ENCODE measurements at regions not wholly inside any gene's neighbourhood (a gene's known extent, or its start where the extent isn't known, plus 50 kb on each side); places are given as distances from the start of the nearest gene placed in this dataset.

DNA sequence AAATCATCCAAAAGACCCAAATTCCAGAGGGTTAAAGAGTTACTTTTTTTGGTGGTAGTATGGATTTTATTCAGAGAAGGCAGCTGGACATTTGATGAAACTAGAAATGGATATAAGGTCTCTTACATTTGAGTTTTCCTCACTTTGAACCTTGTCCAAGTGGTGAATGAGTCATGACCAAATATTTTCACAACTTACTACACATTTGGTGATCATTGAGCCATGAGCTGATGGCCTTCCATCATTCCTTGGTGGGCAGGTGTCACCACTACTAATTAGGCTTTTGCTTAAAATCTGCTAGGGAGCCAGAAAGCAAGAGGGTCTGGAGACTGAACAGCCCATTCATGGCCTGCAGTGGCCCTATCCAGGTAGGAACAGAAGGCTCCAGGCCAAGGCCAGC is 620.2 kb upstream of the INTU start:
- TF ChIP-seq, protein P1, sequence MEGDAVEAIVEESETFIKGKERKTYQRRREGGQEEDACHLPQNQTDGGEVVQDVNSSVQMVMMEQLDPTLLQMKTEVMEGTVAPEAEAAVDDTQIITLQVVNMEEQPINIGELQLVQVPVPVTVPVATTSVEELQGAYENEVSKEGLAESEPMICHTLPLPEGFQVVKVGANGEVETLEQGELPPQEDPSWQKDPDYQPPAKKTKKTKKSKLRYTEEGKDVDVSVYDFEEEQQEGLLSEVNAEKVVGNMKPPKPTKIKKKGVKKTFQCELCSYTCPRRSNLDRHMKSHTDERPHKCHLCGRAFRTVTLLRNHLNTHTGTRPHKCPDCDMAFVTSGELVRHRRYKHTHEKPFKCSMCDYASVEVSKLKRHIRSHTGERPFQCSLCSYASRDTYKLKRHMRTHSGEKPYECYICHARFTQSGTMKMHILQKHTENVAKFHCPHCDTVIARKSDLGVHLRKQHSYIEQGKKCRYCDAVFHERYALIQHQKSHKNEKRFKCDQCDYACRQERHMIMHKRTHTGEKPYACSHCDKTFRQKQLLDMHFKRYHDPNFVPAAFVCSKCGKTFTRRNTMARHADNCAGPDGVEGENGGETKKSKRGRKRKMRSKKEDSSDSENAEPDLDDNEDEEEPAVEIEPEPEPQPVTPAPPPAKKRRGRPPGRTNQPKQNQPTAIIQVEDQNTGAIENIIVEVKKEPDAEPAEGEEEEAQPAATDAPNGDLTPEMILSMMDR (IDR thresholded peaks at IDR 0.05), result no peak
- TF ChIP-seq, protein P2, sequence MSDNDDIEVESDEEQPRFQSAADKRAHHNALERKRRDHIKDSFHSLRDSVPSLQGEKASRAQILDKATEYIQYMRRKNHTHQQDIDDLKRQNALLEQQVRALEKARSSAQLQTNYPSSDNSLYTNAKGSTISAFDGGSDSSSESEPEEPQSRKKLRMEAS (CRISPR knock-in tag; IDR thresholded peaks at IDR 0.05), result no peak
- no peak for TF ChIP-seq ZNF416 (CRISPR knock-in tag; IDR thresholded peaks at IDR 0.05)
- TF ChIP-seq CBFB (CRISPR knock-in tag; IDR thresholded peaks at IDR 0.05; ENCODE audit: low read depth), result no peak
- TF ChIP-seq, protein P3, sequence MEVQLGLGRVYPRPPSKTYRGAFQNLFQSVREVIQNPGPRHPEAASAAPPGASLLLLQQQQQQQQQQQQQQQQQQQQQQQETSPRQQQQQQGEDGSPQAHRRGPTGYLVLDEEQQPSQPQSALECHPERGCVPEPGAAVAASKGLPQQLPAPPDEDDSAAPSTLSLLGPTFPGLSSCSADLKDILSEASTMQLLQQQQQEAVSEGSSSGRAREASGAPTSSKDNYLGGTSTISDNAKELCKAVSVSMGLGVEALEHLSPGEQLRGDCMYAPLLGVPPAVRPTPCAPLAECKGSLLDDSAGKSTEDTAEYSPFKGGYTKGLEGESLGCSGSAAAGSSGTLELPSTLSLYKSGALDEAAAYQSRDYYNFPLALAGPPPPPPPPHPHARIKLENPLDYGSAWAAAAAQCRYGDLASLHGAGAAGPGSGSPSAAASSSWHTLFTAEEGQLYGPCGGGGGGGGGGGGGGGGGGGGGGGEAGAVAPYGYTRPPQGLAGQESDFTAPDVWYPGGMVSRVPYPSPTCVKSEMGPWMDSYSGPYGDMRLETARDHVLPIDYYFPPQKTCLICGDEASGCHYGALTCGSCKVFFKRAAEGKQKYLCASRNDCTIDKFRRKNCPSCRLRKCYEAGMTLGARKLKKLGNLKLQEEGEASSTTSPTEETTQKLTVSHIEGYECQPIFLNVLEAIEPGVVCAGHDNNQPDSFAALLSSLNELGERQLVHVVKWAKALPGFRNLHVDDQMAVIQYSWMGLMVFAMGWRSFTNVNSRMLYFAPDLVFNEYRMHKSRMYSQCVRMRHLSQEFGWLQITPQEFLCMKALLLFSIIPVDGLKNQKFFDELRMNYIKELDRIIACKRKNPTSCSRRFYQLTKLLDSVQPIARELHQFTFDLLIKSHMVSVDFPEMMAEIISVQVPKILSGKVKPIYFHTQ (CRISPR knock-in tag; IDR thresholded peaks at IDR 0.05), result no peak
